ENCODE measurements at regions not wholly inside any gene's neighbourhood (a gene's known extent, or its start where the extent isn't known, plus 50 kb on each side); places are given as distances from the start of the nearest gene placed in this dataset.

DNA sequence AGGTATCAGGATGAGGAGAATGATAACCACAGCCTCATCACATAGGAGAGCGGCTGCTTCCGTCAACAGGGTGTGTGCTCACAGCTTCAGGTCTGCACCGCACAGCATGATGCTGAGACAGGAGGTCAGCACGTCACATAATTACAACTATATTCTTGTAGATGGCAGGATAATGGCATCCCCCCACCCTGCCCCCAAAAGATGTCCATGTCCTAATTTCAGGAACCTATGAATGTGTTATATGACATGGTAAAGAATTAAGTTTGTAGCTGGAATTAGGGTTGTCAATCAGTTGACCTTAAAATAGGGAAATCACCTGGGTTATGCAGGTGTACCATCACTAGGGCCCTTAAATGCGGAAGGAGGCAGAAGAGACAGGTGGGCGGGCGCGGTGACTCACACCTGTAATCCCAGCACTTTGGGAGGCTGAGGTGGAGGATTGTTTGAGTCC is 73.9 kb downstream of the ARL4C start:
- H3K27me3 ChIP-seq (ENCODE audit: control insufficient read depth, insufficient read depth, low read length): no peaks in the 10 kb centered on the region
- no peaks in the 10 kb centered on the region for H3K4me1 ChIP-seq (ENCODE audit: control insufficient read depth, insufficient read depth, low read length)
- H3K9ac ChIP-seq (ENCODE audit: low read length): no peak overlapping the region
- H3K36me3 ChIP-seq (ENCODE audit: control insufficient read depth, insufficient read depth, low read length): no peaks in the 10 kb centered on the region
- no peak overlapping the region for H3K4me3 ChIP-seq (ENCODE audit: low read length)
- H3K27ac ChIP-seq (ENCODE audit: low read depth, low read length): no peak overlapping the region

DNA sequence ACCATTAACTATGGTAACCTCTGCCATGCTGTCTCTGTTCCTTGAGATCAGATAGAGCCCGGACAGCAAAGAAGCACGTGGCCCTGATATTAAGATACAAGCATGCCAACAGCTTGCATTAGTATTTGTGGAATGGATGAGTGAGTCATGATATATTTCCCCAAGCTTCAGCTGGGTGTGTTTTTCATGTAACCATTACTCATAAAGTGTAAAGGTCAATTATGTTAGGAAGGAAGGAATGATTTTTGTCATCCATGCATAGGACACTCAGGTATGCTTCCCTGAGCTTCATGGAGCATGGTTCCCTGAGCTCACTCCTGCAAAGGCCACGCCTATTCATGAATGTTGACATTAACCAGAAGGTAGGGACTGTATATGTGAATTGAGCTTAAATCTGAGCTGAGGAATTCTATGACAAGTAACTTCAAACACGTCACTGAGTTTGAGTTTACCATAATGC is 74.6 kb downstream of the ARL4C start:
- H3K9ac ChIP-seq (ENCODE audit: low read length): no peak overlapping the region
- H3K36me3 ChIP-seq (ENCODE audit: control insufficient read depth, insufficient read depth, low read length): no peaks in the 10 kb centered on the region
- H3K27ac ChIP-seq (ENCODE audit: low read depth, low read length): no peak overlapping the region
- H3K4me3 ChIP-seq (ENCODE audit: low read length): no peak overlapping the region
- no peaks in the 10 kb centered on the region for H3K4me1 ChIP-seq (ENCODE audit: control insufficient read depth, insufficient read depth, low read length)
- H3K27me3 ChIP-seq (ENCODE audit: control insufficient read depth, insufficient read depth, low read length): no peaks in the 10 kb centered on the region

- Histone ChIP-seq H3K4me1 (ENCODE audit: control insufficient read depth, insufficient read depth, low read length) (no peaks in the 10 kb centered on the region), H3K27me3 (ENCODE audit: control insufficient read depth, insufficient read depth, low read length) (no peaks in the 10 kb centered on the region), H3K27ac (ENCODE audit: low read depth, low read length) (no peak overlapping the region)
Observed at GRCh38 chr2:234420408-234420807, 76.5 kb downstream of the ARL4C start.

GRCh38 chr2:234419726-234420125 is 77.2 kb downstream of the ARL4C start:
- H3K36me3 ChIP-seq (ENCODE audit: control insufficient read depth, insufficient read depth, low read length): no peaks in the 10 kb centered on the region
- H3K27ac ChIP-seq (ENCODE audit: low read depth, low read length): no peak overlapping the region
- H3K4me1 ChIP-seq (ENCODE audit: control insufficient read depth, insufficient read depth, low read length): no peaks in the 10 kb centered on the region
- no peak overlapping the region for H3K4me3 ChIP-seq (ENCODE audit: low read length)
- no peaks in the 10 kb centered on the region for H3K27me3 ChIP-seq (ENCODE audit: control insufficient read depth, insufficient read depth, low read length)
- H3K9ac ChIP-seq (ENCODE audit: low read length): no peak overlapping the region

More at GRCh38 chr2:234420408-234420807, 76.5 kb downstream of the ARL4C start:
- no peaks in the 10 kb centered on the region for H3K36me3 ChIP-seq (ENCODE audit: control insufficient read depth, insufficient read depth, low read length)
- no peak overlapping the region for H3K4me3 ChIP-seq (ENCODE audit: low read length)
- no peak overlapping the region for H3K9ac ChIP-seq (ENCODE audit: low read length)

DNA sequence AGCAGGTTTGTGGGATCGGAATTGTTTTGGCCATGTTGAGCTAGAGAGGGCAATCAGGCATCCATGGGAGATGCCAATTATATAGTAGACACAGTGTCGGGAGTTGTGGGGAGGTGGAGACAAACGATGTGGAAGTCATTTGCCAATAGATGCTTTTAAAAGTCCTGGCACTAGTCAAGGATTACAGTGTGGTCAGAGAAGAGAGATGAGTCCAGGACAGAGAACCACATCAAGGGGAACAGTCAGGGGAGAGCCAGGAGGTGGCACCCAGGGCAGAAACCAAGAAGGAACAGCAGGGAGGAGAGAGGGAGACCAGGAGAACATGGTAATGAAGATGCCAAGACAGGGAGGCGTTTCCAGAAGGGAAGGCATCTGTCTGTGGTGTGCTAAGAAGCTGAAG is 81.2 kb downstream of the ARL4C start:
- Histone ChIP-seq H3K36me3 (ENCODE audit: control insufficient read depth, insufficient read depth, low read length) (no peaks in the 10 kb centered on the region), H3K4me1 (ENCODE audit: control insufficient read depth, insufficient read depth, low read length) (no peaks in the 10 kb centered on the region), H3K27me3 (ENCODE audit: control insufficient read depth, insufficient read depth, low read length) (no peaks in the 10 kb centered on the region), H3K9ac (ENCODE audit: low read length) (no peak overlapping the region), H3K4me3 (ENCODE audit: low read length) (no peak overlapping the region), H3K27ac (ENCODE audit: low read depth, low read length) (no peak overlapping the region)

GRCh38 chr2:234414596-234414995 is 82.3 kb downstream of the ARL4C start:
- H3K27ac ChIP-seq (ENCODE audit: low read depth, low read length): no peak overlapping the region
- H3K4me1 ChIP-seq (ENCODE audit: control insufficient read depth, insufficient read depth, low read length): no peaks in the 10 kb centered on the region
- H3K9ac ChIP-seq (ENCODE audit: low read length): no peak overlapping the region
- H3K4me3 ChIP-seq (ENCODE audit: low read length): no peak overlapping the region
- H3K36me3 ChIP-seq (ENCODE audit: control insufficient read depth, insufficient read depth, low read length): no peaks in the 10 kb centered on the region
- no peaks in the 10 kb centered on the region for H3K27me3 ChIP-seq (ENCODE audit: control insufficient read depth, insufficient read depth, low read length)

- H3K9ac ChIP-seq (ENCODE audit: low read length): no peak overlapping the region
- H3K4me1 ChIP-seq (ENCODE audit: control insufficient read depth, insufficient read depth, low read length): no peaks in the 10 kb centered on the region
- H3K4me3 ChIP-seq (ENCODE audit: low read length): no peak overlapping the region
- H3K27me3 ChIP-seq (ENCODE audit: control insufficient read depth, insufficient read depth, low read length): no peaks in the 10 kb centered on the region
- H3K36me3 ChIP-seq (ENCODE audit: control insufficient read depth, insufficient read depth, low read length): no peaks in the 10 kb centered on the region
- no peak overlapping the region for H3K27ac ChIP-seq (ENCODE audit: low read depth, low read length)
Observed at GRCh38 chr2:234412726-234413125, 84.2 kb downstream of the ARL4C start.

DNA sequence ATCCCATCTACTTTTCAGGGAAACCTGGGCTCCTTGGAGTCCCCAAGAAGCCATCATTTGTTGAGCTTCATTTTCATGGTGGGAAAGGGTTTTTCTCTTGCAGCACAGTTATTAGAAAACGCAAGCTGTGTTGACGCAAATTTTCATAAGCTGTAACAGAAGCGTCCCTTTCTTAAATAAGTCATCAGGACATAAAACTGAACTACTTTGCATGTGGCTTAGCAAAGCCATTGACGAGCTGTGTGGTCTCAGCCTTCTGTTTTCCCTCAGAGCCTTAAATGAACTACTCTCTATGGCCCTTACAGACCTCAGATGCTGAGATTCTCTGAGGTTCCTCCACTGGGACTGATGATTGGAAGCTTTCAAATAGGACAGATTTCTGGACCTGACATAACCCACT is 85.1 kb downstream of the ARL4C start:
- Histone ChIP-seq H3K4me1 (ENCODE audit: control insufficient read depth, insufficient read depth, low read length) (no peaks in the 10 kb centered on the region), H3K4me3 (ENCODE audit: low read length) (no peak overlapping the region), H3K36me3 (ENCODE audit: control insufficient read depth, insufficient read depth, low read length) (no peaks in the 10 kb centered on the region), H3K27ac (ENCODE audit: low read depth, low read length) (no peak overlapping the region), H3K27me3 (ENCODE audit: control insufficient read depth, insufficient read depth, low read length) (no peaks in the 10 kb centered on the region), H3K9ac (ENCODE audit: low read length) (no peak overlapping the region)

- Histone ChIP-seq H3K9ac (ENCODE audit: low read length) (no peak overlapping the region), H3K4me3 (ENCODE audit: low read length) (no peak overlapping the region), H3K27me3 (ENCODE audit: control insufficient read depth, insufficient read depth, low read length) (no peaks in the 10 kb centered on the region), H3K36me3 (ENCODE audit: control insufficient read depth, insufficient read depth, low read length) (no peaks in the 10 kb centered on the region), H3K4me1 (ENCODE audit: control insufficient read depth, insufficient read depth, low read length) (no peaks in the 10 kb centered on the region), H3K27ac (ENCODE audit: low read depth, low read length) (no peak overlapping the region)
Observed at GRCh38 chr2:234410526-234410925, 86.4 kb downstream of the ARL4C start.

DNA sequence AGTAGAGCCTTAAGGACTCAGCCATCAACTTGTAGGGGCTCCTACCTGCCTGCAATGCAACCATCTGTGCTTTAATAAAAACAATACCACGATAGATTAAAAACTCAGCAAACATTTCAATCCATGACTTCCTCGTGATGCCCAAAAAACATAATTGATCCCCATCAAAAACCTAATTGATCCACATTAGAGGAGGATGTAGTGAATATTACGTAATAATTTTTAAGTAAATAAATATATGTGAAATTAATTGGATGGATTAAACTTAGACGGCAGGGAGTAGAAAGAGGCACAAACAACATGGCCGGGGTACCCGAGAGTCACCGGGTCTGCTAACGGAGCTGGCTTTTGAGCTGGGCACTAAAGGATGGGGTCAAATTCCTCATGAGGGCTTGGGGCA is 87.3 kb downstream of the ARL4C start:
- no peaks in the 10 kb centered on the region for H3K27me3 ChIP-seq (ENCODE audit: control insufficient read depth, insufficient read depth, low read length)
- H3K4me1 ChIP-seq (ENCODE audit: control insufficient read depth, insufficient read depth, low read length): no peaks in the 10 kb centered on the region
- H3K4me3 ChIP-seq (ENCODE audit: low read length): no peak overlapping the region
- H3K9ac ChIP-seq (ENCODE audit: low read length): no peak overlapping the region
- no peak overlapping the region for H3K27ac ChIP-seq (ENCODE audit: low read depth, low read length)
- H3K36me3 ChIP-seq (ENCODE audit: control insufficient read depth, insufficient read depth, low read length): no peaks in the 10 kb centered on the region

DNA sequence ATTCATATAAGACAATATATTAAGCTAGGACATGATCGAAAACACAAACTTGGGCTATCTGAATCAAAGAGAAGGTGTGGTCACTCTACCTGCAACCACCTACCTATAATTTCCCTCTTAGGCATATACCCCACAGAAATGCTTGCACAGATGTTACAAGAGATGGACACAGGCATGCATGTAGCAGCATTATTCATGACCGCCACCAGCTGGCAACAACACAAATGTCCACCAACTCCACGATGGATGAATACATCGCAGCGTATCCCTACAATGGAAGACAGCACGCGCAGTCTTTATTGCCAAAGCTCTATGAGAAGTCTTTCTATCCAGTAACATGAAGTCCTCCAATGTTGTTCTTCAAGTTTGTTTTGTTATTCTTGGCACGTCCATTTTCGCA is 90.8 kb downstream of the ARL4C start:
- Histone ChIP-seq H3K4me3 (ENCODE audit: low read length) (no peak overlapping the region), H3K27me3 (ENCODE audit: control insufficient read depth, insufficient read depth, low read length) (no peaks in the 10 kb centered on the region), H3K27ac (ENCODE audit: low read depth, low read length) (no peak overlapping the region), H3K4me1 (ENCODE audit: control insufficient read depth, insufficient read depth, low read length) (no peaks in the 10 kb centered on the region), H3K36me3 (ENCODE audit: control insufficient read depth, insufficient read depth, low read length) (no peaks in the 10 kb centered on the region), H3K9ac (ENCODE audit: low read length) (no peak overlapping the region)

DNA sequence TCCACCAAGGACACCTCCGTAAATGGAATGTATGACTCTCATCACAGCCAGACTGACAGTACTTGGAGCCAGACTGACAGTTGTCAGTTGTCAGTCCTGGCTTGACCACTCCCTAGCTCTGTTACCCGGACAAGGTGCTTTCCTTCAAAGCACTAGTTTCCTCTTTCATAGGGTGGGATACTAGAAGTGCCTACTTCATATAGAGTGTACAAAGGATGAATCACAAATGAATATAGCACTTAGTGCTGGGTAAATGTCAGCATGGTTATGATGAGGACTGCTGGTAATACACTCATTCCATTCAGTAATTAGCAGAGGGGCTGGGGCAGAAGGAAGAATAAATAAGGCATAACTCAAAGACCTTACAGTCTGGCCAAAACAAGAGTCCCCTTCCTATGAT is 91.4 kb downstream of the ARL4C start:
- Histone ChIP-seq H3K4me1 (ENCODE audit: control insufficient read depth, insufficient read depth, low read length) (no peaks in the 10 kb centered on the region), H3K27me3 (ENCODE audit: control insufficient read depth, insufficient read depth, low read length) (no peaks in the 10 kb centered on the region), H3K36me3 (ENCODE audit: control insufficient read depth, insufficient read depth, low read length) (no peaks in the 10 kb centered on the region), H3K9ac (ENCODE audit: low read length) (no peak overlapping the region), H3K27ac (ENCODE audit: low read depth, low read length) (no peak overlapping the region), H3K4me3 (ENCODE audit: low read length) (no peak overlapping the region)

DNA sequence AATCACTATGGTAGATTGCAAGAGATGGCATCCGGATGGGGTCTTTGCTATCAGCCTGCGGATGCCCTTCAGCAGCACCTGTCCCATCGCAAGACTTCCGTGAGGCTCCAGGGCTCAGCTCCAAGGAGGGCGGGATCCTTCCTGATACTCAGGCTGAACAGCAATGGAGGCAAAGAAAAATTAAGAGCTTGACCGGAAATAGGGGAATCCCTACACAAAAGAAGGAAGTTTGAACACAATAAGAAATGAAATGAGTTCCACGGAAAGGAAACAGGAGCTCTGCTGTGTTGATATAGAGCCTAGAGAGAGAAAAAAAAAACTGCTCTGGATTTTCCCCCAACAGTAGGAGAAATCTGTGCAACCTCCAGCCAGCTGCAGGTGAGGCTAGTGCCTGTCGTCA is 91.9 kb downstream of the ARL4C start:
- Histone ChIP-seq H3K27me3 (ENCODE audit: control insufficient read depth, insufficient read depth, low read length) (no peaks in the 10 kb centered on the region), H3K4me1 (ENCODE audit: control insufficient read depth, insufficient read depth, low read length) (no peaks in the 10 kb centered on the region), H3K4me3 (ENCODE audit: low read length) (no peak overlapping the region), H3K27ac (ENCODE audit: low read depth, low read length) (no peak overlapping the region), H3K36me3 (ENCODE audit: control insufficient read depth, insufficient read depth, low read length) (no peaks in the 10 kb centered on the region), H3K9ac (ENCODE audit: low read length) (no peak overlapping the region)
